GM23338 (cell line): ENCODE measurements at regions not wholly inside any gene's neighbourhood (a gene's known extent, or its start where the extent isn't known, plus 50 kb on each side); places are given as distances from the start of the nearest gene placed in this dataset.
A peak's percentile ranks its signal among the peaks of the same experiment; 100 is the strongest.

Source experiments
- ATAC-seq: fragments of 200-7000 bp; cut with Tn5 transposase; 3 replicates; pipeline ENCODE4 v1.9.1; 2020
- DNase-seq: peaks from one replicate; pipeline ENCODE4 v3.0.0-alpha.2; 2015; ENCODE audit warnings: low spot score
- H2AFZ ChIP-seq: fragments of 200-600 bp; sonication (generic); 2 replicates; pipeline ENCODE4 v1.8.0; 2016; ENCODE audit warnings: antibody characterized with exemption, mild to moderate bottlenecking, moderate library complexity
- H3F3A ChIP-seq: fragments of 200-600 bp; sonication (generic); replicated peaks from 2 replicates; pipeline ENCODE4 v1.8.0; 2017; ENCODE audit warnings: antibody characterized with exemption, mixed run types, low read depth
- H3K27ac ChIP-seq: fragments of 200-600 bp; sonication (generic); 2 replicates; pipeline ENCODE4 v1.6.1; 2016; ENCODE audit warnings: low read depth
- H3K27me3 ChIP-seq: fragments of 200-600 bp; sonication (generic); 2 replicates; pipeline ENCODE4 v1.8.0; 2016; ENCODE audit warnings: mild to moderate bottlenecking, mixed run types, moderate library complexity; ENCODE audit not compliant: insufficient read depth
- H3K36me3 ChIP-seq: fragments of 200-600 bp; sonication (generic); 2 replicates; pipeline ENCODE4 v1.8.0; 2016; ENCODE audit warnings: mild to moderate bottlenecking; ENCODE audit not compliant: insufficient read depth
- H3K4me1 ChIP-seq: fragments of 200-600 bp; sonication (generic); 2 replicates; pipeline ENCODE4 v1.8.0; 2016; ENCODE audit warnings: mild to moderate bottlenecking, moderate library complexity; ENCODE audit not compliant: insufficient read depth
- H3K4me2 ChIP-seq: fragments of 200-600 bp; sonication (generic); 2 replicates; pipeline ENCODE4 v1.7.1; 2017; ENCODE audit warnings: mixed run types
- H3K4me3 ChIP-seq: fragments of 200-600 bp; sonication (generic); 2 replicates; pipeline ENCODE4 v1.6.1; 2016; ENCODE audit warnings: mixed run types
- H3K79me2 ChIP-seq: fragments of 200-600 bp; sonication (generic); replicated peaks from 2 replicates; pipeline ENCODE4 v1.8.0; 2017; ENCODE audit warnings: mild to moderate bottlenecking; ENCODE audit not compliant: insufficient read depth
- H3K9me2 ChIP-seq: fragments of 200-600 bp; sonication (generic); 2 replicates; pipeline ENCODE4 v1.8.0; 2017; ENCODE audit not compliant: insufficient read depth
- H4K20me1 ChIP-seq: fragments of 200-600 bp; sonication (generic); replicated peaks from 2 replicates; pipeline ENCODE4 v1.8.0; 2017; ENCODE audit warnings: mild to moderate bottlenecking; ENCODE audit not compliant: insufficient read depth
- H3K27ac Mint-ChIP-seq: 2 replicates; pipeline ENCODE4 v1.8.0; 2020; ENCODE audit warnings: inconsistent platforms, mild to moderate bottlenecking, moderate library complexity, mixed read lengths
- H3K27me3 Mint-ChIP-seq: 3 replicates; pipeline ENCODE4 v1.8.0; 2022; ENCODE audit warnings: low read depth, mild to moderate bottlenecking, moderate library complexity, mixed read lengths, inconsistent platforms; ENCODE audit not compliant: insufficient read depth, poor library complexity
- H3K36me3 Mint-ChIP-seq: 3 replicates; pipeline ENCODE4 v1.8.0; 2021; ENCODE audit warnings: low read depth, mild to moderate bottlenecking, inconsistent platforms, moderate library complexity, mixed read lengths
- H3K4me1 Mint-ChIP-seq: 3 replicates; pipeline ENCODE4 v1.8.0; 2020; ENCODE audit warnings: mild to moderate bottlenecking, inconsistent platforms, mixed read lengths
- H3K4me3 Mint-ChIP-seq: 3 replicates; pipeline ENCODE4 v1.8.0; 2021; ENCODE audit warnings: moderate library complexity, mild to moderate bottlenecking, inconsistent platforms, mixed read lengths
- H3K9me3 Mint-ChIP-seq: 3 replicates; pipeline ENCODE4 v1.8.0; 2020; ENCODE audit warnings: moderate library complexity, mild to moderate bottlenecking, inconsistent platforms, mixed read lengths
- CREB1 ChIP-seq: fragments of 250-450 bp; sonication (Bioruptor Pico); IDR thresholded peaks from 2 replicates; pipeline ENCODE4 v1.5.0; 2020; ENCODE audit warnings: low read depth, mild to moderate bottlenecking, moderate library complexity
- EZH2 ChIP-seq: fragments of 200-600 bp; sonication (generic); IDR thresholded peaks from one replicate; pipeline ENCODE4 v1.8.0; 2017; ENCODE audit warnings: antibody characterized with exemption, mild to moderate bottlenecking, low read depth; ENCODE audit not compliant: unreplicated experiment
- EZH2phosphoT487 ChIP-seq: fragments of 200-600 bp; sonication (generic); IDR thresholded peaks from one replicate; pipeline ENCODE4 v1.8.1; 2018; ENCODE audit warnings: antibody characterized with exemption; ENCODE audit not compliant: unreplicated experiment
- JUNB ChIP-seq: IDR thresholded peaks from one replicate; pipeline ENCODE4 v1.6.1; 2016; ENCODE audit warnings: antibody characterized with exemption; ENCODE audit not compliant: unreplicated experiment
- POLR2AphosphoS5 ChIP-seq: IDR thresholded peaks from 2 replicates; pipeline ENCODE4 v1.6.1; 2016; ENCODE audit warnings: antibody characterized with exemption, low read depth
- REST ChIP-seq: IDR thresholded peaks from one replicate; pipeline ENCODE4 v1.6.1; 2018; ENCODE audit warnings: antibody characterized with exemption; ENCODE audit not compliant: unreplicated experiment
- STAT1 ChIP-seq: IDR thresholded peaks from one replicate; pipeline ENCODE4 v1.6.1; 2016; ENCODE audit warnings: antibody characterized with exemption; ENCODE audit not compliant: unreplicated experiment
- ZNF114 ChIP-seq: fragments of 250-450 bp; sonication (Bioruptor Pico); IDR thresholded peaks from 2 replicates; pipeline ENCODE4 v1.5.0; 2020; ENCODE audit warnings: mild to moderate bottlenecking, moderate library complexity
- ZNF331 ChIP-seq: fragments of 250-450 bp; sonication (Bioruptor Pico); IDR thresholded peaks from 2 replicates; pipeline ENCODE4 v1.5.0; 2020; ENCODE audit warnings: low read depth, mild to moderate bottlenecking, moderate library complexity
- TF ChIP-seq, protein P1 (sequence below), 2 experiments: fragments of 200-600 bp in 1 of 2; sonication (generic) in 1 of 2; conservative IDR thresholded peaks; 2 replicates each; pipeline versions ENCODE4 v1.5.1 to v1.6.1; 2016 to 2017; ENCODE audit warnings: antibody characterized with exemption in 2 of 2, low read depth in 2 of 2, mild to moderate bottlenecking in 2 of 2, moderate library complexity in 1 of 2
- TF ChIP-seq, protein P2 (sequence below): fragments of 250-450 bp; sonication (Bioruptor Pico); IDR thresholded peaks from 2 replicates; pipeline ENCODE4 v1.5.0; 2020; ENCODE audit warnings: mild to moderate bottlenecking, moderate library complexity

- H3K79me2 ChIP-seq, result no peaks in the 10 kb centered on the region
- no peaks in the 10 kb centered on the region for H3K27me3 ChIP-seq
- DNase-seq (no peak), ATAC-seq (no peak)
- Mint-ChIP-seq H3K4me3 (no peak overlapping the region), H3K27ac (no peak overlapping the region), H3K27me3 (no peaks in the 10 kb centered on the region), H3K4me1 (no peaks in the 10 kb centered on the region), H3K9me3 (no peaks in the 10 kb centered on the region), H3K36me3 (no peaks in the 10 kb centered on the region)
- no peaks in the 10 kb centered on the region for H3K36me3 ChIP-seq
- H3K27ac ChIP-seq, result no peak overlapping the region
- no peak for TF ChIP-seq STAT1
- no peak for TF ChIP-seq ZNF331 (CRISPR knock-in tag)
- TF ChIP-seq CREB1 (CRISPR knock-in tag), result no peak
- TF ChIP-seq EZH2, result no peak
- TF ChIP-seq REST, result no peak
- H2AFZ ChIP-seq, result peak overlapping the region; percentile 90
- H3K9me2 ChIP-seq, result no peaks in the 10 kb centered on the region
- no peaks in the 10 kb centered on the region for H3K4me1 ChIP-seq
- H3K4me2 ChIP-seq, result no peak overlapping the region
- no peaks in the 10 kb centered on the region for H4K20me1 ChIP-seq
- H3K4me3 ChIP-seq, result no peak overlapping the region
- H3F3A ChIP-seq, result no peaks in the 10 kb centered on the region
Observed at GRCh38 chr3:109608574-109608973, 271.2 kb upstream of the DPPA4 start.

GRCh38 chr3:109618766-109619378 lies 281.5 kb upstream of the DPPA4 start:
- DNase-seq (no peak), ATAC-seq (no peak)
- Mint-ChIP-seq H3K27me3 (no peaks in the 10 kb centered on the region), H3K4me1 (no peaks in the 10 kb centered on the region), H3K4me3 (no peak overlapping the region), H3K9me3 (no peaks in the 10 kb centered on the region), H3K27ac (no peak overlapping the region; the same call in 1 of the 2 replicates), H3K36me3 (no peaks in the 10 kb centered on the region)
- H3K9me2 ChIP-seq, result peaks cover 4% of the 10 kb centered on the region; the same call in 1 of the 2 replicates
- H2AFZ ChIP-seq, result no peak overlapping the region
- no peak overlapping the region for H3K4me2 ChIP-seq
- no peaks in the 10 kb centered on the region for H4K20me1 ChIP-seq
- no peak overlapping the region for H3K27ac ChIP-seq
- no peak overlapping the region for H3K4me3 ChIP-seq
- H3K4me1 ChIP-seq, result no peaks in the 10 kb centered on the region
- H3K79me2 ChIP-seq, result no peaks in the 10 kb centered on the region
- H3F3A ChIP-seq, result no peaks in the 10 kb centered on the region
- no peaks in the 10 kb centered on the region for H3K27me3 ChIP-seq
- H3K36me3 ChIP-seq, result no peaks in the 10 kb centered on the region
- TF ChIP-seq, protein P1, sequence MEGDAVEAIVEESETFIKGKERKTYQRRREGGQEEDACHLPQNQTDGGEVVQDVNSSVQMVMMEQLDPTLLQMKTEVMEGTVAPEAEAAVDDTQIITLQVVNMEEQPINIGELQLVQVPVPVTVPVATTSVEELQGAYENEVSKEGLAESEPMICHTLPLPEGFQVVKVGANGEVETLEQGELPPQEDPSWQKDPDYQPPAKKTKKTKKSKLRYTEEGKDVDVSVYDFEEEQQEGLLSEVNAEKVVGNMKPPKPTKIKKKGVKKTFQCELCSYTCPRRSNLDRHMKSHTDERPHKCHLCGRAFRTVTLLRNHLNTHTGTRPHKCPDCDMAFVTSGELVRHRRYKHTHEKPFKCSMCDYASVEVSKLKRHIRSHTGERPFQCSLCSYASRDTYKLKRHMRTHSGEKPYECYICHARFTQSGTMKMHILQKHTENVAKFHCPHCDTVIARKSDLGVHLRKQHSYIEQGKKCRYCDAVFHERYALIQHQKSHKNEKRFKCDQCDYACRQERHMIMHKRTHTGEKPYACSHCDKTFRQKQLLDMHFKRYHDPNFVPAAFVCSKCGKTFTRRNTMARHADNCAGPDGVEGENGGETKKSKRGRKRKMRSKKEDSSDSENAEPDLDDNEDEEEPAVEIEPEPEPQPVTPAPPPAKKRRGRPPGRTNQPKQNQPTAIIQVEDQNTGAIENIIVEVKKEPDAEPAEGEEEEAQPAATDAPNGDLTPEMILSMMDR (conservative IDR thresholded peaks at IDR 0.05; ENCODE audit: low read depth in 2 of 2), result no peak
- TF ChIP-seq, protein P2, sequence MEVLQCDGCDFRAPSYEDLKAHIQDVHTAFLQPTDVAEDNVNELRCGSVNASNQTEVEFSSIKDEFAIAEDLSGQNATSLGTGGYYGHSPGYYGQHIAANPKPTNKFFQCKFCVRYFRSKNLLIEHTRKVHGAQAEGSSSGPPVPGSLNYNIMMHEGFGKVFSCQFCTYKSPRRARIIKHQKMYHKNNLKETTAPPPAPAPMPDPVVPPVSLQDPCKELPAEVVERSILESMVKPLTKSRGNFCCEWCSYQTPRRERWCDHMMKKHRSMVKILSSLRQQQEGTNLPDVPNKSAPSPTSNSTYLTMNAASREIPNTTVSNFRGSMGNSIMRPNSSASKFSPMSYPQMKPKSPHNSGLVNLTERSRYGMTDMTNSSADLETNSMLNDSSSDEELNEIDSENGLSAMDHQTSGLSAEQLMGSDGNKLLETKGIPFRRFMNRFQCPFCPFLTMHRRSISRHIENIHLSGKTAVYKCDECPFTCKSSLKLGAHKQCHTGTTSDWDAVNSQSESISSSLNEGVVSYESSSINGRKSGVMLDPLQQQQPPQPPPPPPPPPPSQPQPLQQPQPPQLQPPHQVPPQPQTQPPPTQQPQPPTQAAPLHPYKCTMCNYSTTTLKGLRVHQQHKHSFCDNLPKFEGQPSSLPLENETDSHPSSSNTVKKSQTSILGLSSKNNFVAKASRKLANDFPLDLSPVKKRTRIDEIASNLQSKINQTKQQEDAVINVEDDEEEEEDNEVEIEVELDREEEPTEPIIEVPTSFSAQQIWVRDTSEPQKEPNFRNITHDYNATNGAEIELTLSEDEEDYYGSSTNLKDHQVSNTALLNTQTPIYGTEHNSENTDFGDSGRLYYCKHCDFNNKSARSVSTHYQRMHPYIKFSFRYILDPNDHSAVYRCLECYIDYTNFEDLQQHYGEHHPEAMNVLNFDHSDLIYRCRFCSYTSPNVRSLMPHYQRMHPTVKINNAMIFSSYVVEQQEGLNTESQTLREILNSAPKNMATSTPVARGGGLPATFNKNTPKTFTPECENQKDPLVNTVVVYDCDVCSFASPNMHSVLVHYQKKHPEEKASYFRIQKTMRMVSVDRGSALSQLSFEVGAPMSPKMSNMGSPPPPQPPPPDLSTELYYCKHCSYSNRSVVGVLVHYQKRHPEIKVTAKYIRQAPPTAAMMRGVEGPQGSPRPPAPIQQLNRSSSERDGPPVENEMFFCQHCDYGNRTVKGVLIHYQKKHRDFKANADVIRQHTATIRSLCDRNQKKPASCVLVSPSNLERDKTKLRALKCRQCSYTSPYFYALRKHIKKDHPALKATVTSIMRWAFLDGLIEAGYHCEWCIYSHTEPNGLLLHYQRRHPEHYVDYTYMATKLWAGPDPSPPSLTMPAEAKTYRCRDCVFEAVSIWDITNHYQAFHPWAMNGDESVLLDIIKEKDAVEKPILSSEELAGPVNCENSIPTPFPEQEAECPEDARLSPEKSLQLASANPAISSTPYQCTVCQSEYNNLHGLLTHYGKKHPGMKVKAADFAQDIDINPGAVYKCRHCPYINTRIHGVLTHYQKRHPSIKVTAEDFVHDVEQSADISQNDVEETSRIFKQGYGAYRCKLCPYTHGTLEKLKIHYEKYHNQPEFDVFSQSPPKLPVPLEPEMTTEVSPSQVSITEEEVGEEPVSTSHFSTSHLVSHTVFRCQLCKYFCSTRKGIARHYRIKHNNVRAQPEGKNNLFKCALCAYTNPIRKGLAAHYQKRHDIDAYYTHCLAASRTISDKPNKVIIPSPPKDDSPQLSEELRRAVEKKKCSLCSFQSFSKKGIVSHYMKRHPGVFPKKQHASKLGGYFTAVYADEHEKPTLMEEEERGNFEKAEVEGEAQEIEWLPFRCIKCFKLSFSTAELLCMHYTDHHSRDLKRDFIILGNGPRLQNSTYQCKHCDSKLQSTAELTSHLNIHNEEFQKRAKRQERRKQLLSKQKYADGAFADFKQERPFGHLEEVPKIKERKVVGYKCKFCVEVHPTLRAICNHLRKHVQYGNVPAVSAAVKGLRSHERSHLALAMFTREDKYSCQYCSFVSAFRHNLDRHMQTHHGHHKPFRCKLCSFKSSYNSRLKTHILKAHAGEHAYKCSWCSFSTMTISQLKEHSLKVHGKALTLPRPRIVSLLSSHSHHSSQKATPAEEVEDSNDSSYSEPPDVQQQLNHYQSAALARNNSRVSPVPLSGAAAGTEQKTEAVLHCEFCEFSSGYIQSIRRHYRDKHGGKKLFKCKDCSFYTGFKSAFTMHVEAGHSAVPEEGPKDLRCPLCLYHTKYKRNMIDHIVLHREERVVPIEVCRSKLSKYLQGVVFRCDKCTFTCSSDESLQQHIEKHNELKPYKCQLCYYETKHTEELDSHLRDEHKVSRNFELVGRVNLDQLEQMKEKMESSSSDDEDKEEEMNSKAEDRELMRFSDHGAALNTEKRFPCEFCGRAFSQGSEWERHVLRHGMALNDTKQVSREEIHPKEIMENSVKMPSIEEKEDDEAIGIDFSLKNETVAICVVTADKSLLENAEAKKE (CRISPR knock-in tag), result no peak
- no peak for TF ChIP-seq STAT1
- no peak for TF ChIP-seq JUNB
- TF ChIP-seq EZH2phosphoT487, result no peak
- TF ChIP-seq ZNF114 (CRISPR knock-in tag), result no peak
- no peak for TF ChIP-seq POLR2AphosphoS5
- TF ChIP-seq CREB1 (CRISPR knock-in tag), result no peak
